ENCODE measurements at regions not wholly inside any gene's neighbourhood (a gene's known extent, or its start where the extent isn't known, plus 50 kb on each side); places are given as distances from the start of the nearest gene placed in this dataset.

- no peak for ATAC-seq
- no peak for TF ChIP-seq CTCF (IDR thresholded peaks at IDR 0.05)
Measured at GRCh38 chr2:204313256-204313655, 232.0 kb upstream of the PARD3B start.

GRCh38 chr2:204315236-204315662 is 230.0 kb upstream of the PARD3B start:
- H3K36me3 ChIP-seq: no peaks in the 10 kb centered on the region
- no peaks in the 10 kb centered on the region for H3K27me3 ChIP-seq
- H3K9me3 ChIP-seq: no peaks in the 10 kb centered on the region
- no peak overlapping the region for H3K27ac ChIP-seq
- no peak for TF ChIP-seq CTCF (IDR thresholded peaks at IDR 0.05)
- H3K4me1 ChIP-seq: peaks cover 0 to 4% of the 10 kb centered on the region in 2 donors
- intact Hi-C loops (cut with DNase I): no loop called here
- DNase-seq (no peak), ATAC-seq (no peak)
- no peak overlapping the region for H3K4me3 ChIP-seq

More at GRCh38 chr2:204313256-204313655, 232.0 kb upstream of the PARD3B start:
- intact Hi-C loops (cut with DNase I): no loop called here
- no peaks in the 10 kb centered on the region for H3K9me3 ChIP-seq
- H3K27me3 ChIP-seq: no peaks in the 10 kb centered on the region
- H3K36me3 ChIP-seq: no peaks in the 10 kb centered on the region
- peaks cover 0 to 4% of the 10 kb centered on the region in 2 donors for H3K4me1 ChIP-seq
- no peak for DNase-seq
- no peak overlapping the region for H3K27ac ChIP-seq
- no peak overlapping the region for H3K4me3 ChIP-seq

GRCh38 chr2:204317640-204318039 is 227.6 kb upstream of the PARD3B start:
- Histone ChIP-seq H3K4me1 (peaks cover 0 to 4% of the 10 kb centered on the region in 2 donors), H3K36me3 (no peaks in the 10 kb centered on the region), H3K9me3 (no peaks in the 10 kb centered on the region), H3K4me3 (no peak overlapping the region), H3K27ac (no peak overlapping the region), H3K27me3 (no peaks in the 10 kb centered on the region)
- DNase-seq (no peak), ATAC-seq (no peak)
- TF ChIP-seq CTCF (IDR thresholded peaks at IDR 0.05): no peak
- intact Hi-C loops (cut with DNase I): no loop called here

GRCh38 chr2:204321027-204321800 is 224.1 kb upstream of the PARD3B start:
- H3K4me1 ChIP-seq: no peaks in the 10 kb centered on the region
- no peak overlapping the region for H3K27ac ChIP-seq
- ATAC-seq (no peak), DNase-seq (no peak)
- H3K9me3 ChIP-seq: no peaks in the 10 kb centered on the region
- H3K4me3 ChIP-seq: no peak overlapping the region
- H3K36me3 ChIP-seq: no peaks in the 10 kb centered on the region
- TF ChIP-seq CTCF (IDR thresholded peaks at IDR 0.05): no peak
- intact Hi-C loops (cut with DNase I): loop anchor here in 1 of 2 donors (10.0 kb wide), 1 partner anchor 1364 kb away; the partner anchor contains the start of gene NRP2
- H3K27me3 ChIP-seq: no peaks in the 10 kb centered on the region

GRCh38 chr2:204321910-204322751 is 223.1 kb upstream of the PARD3B start:
- no peak for TF ChIP-seq CTCF (IDR thresholded peaks at IDR 0.05)
- Histone ChIP-seq H3K4me1 (no peaks in the 10 kb centered on the region), H3K27me3 (no peaks in the 10 kb centered on the region), H3K9me3 (no peaks in the 10 kb centered on the region), H3K27ac (no peak overlapping the region), H3K36me3 (no peaks in the 10 kb centered on the region), H3K4me3 (no peak overlapping the region)
- ATAC-seq: peak; percentile 54
- intact Hi-C loops (cut with DNase I): loop anchor here in 1 of 2 donors (10.0 kb wide), 1 partner anchor 1363 kb away; the partner anchor contains the start of gene NRP2
- DNase-seq: peak in 1 of 4 donors; percentile 32
